ENCODE measurements at regions not wholly inside any gene's neighbourhood (a gene's known extent, or its start where the extent isn't known, plus 50 kb on each side); places are given as distances from the start of the nearest gene placed in this dataset.

DNA sequence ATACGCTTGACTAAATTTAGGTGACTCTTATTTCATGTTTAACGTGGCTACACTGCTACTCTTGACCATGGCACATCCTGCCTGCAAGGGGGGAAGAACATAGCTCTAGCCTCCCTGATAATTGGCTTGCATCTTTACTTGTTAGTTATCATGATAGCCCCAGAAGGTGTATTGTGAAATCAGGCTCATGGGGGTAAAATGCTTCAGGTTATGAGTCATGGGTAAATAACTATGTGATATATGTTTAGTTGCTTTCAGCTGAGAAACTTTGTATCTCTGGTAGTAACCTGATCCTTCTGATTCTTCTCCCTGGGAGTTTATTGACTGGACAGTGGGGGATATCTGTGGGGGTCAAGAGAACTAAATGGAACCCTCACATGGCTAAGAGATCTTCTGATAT, 660.8 kb upstream of the UBE2E2 start:
- TF ChIP-seq, protein P1, sequence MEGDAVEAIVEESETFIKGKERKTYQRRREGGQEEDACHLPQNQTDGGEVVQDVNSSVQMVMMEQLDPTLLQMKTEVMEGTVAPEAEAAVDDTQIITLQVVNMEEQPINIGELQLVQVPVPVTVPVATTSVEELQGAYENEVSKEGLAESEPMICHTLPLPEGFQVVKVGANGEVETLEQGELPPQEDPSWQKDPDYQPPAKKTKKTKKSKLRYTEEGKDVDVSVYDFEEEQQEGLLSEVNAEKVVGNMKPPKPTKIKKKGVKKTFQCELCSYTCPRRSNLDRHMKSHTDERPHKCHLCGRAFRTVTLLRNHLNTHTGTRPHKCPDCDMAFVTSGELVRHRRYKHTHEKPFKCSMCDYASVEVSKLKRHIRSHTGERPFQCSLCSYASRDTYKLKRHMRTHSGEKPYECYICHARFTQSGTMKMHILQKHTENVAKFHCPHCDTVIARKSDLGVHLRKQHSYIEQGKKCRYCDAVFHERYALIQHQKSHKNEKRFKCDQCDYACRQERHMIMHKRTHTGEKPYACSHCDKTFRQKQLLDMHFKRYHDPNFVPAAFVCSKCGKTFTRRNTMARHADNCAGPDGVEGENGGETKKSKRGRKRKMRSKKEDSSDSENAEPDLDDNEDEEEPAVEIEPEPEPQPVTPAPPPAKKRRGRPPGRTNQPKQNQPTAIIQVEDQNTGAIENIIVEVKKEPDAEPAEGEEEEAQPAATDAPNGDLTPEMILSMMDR (IDR thresholded peaks at IDR 0.05): no peak
- TF ChIP-seq POLR2A (IDR thresholded peaks at IDR 0.05): no peak
- TF ChIP-seq POLR2AphosphoS5 (IDR thresholded peaks at IDR 0.05): no peak

All from stomach (tissue), 4 donors.